CD14-positive monocyte (primary cell): ENCODE measurements at regions not wholly inside any gene's neighbourhood (a gene's known extent, or its start where the extent isn't known, plus 50 kb on each side); places are given as distances from the start of the nearest gene placed in this dataset.

Experiments
- DNase-seq, 3 donors: peaks; one replicate each; pipeline ENCODE4 v3.0.0-alpha.2; 2011 to 2022
- H2AFZ ChIP-seq: 2 replicates; pipeline ENCODE4 v1.6.0; 2012; ENCODE audit warnings: mild to moderate bottlenecking, low read depth, low read length, inconsistent platforms; ENCODE audit not compliant: insufficient read depth, poor library complexity, severe bottlenecking
- H3K27ac ChIP-seq, 2 donors: 1 replicate in 1 of 2; 2 replicates in 1 of 2; pipeline ENCODE4 v1.5.1; 2012 to 2013; ENCODE audit warnings: low read length in 2 of 2, control low read depth in 1 of 2, inconsistent platforms in 1 of 2, low read depth in 1 of 2, mild to moderate bottlenecking in 1 of 2
- H3K27me3 ChIP-seq, 2 donors: one replicate each; pipeline versions ENCODE4 v1.6.0 to v1.6.1; 2011 to 2013; ENCODE audit warnings: low read length in 2 of 2; ENCODE audit not compliant: control insufficient read depth in 2 of 2, insufficient read depth in 2 of 2
- H3K36me3 ChIP-seq, 2 donors: replicated peaks in 1 of 2; 1 replicate in 1 of 2; 2 replicates in 1 of 2; pipeline versions ENCODE4 v1.5.1 to v1.6.1; 2012 to 2013; ENCODE audit warnings: low read length in 2 of 2, control low read depth in 1 of 2, inconsistent platforms in 1 of 2, mild to moderate bottlenecking in 1 of 2; ENCODE audit not compliant: insufficient read depth in 2 of 2, control insufficient read depth in 1 of 2
- H3K4me1 ChIP-seq, 2 donors: 1 replicate in 1 of 2; 2 replicates in 1 of 2; pipeline versions ENCODE4 v1.5.1 to v1.6.1; 2012 to 2013; ENCODE audit warnings: low read length in 2 of 2, control low read depth in 1 of 2, inconsistent platforms in 1 of 2, mild to moderate bottlenecking in 1 of 2, moderate library complexity in 1 of 2; ENCODE audit not compliant: insufficient read depth in 2 of 2, control insufficient read depth in 1 of 2
- H3K4me2 ChIP-seq: replicated peaks from 2 replicates; pipeline ENCODE3; 2012; ENCODE audit warnings: low read length, moderate library complexity, mild to moderate bottlenecking; ENCODE audit not compliant: poor library complexity, severe bottlenecking; ENCODE audit errors: extremely low read depth
- H3K4me3 ChIP-seq, 3 experiments: fragments of 200-600 bp in 1 of 3; sonication (generic) in 1 of 3; replicated peaks in 1 of 3; 1 replicate in 2 of 3; 2 replicates in 1 of 3; pipeline ENCODE4 v1.5.1; 2011 to 2013; ENCODE audit warnings: low read length in 3 of 3, mild to moderate bottlenecking in 3 of 3, control low read depth in 2 of 3, low read depth in 2 of 3, inconsistent platforms in 1 of 3, moderate library complexity in 1 of 3
- H3K79me2 ChIP-seq: 2 replicates; pipeline ENCODE4 v1.6.0; 2012; ENCODE audit warnings: mild to moderate bottlenecking, control low read depth, inconsistent platforms, low read length, moderate library complexity; ENCODE audit not compliant: insufficient read depth
- H3K9ac ChIP-seq: 2 replicates; pipeline ENCODE4 v1.6.0; 2017; ENCODE audit warnings: low read length, mild to moderate bottlenecking; ENCODE audit not compliant: insufficient read depth, poor library complexity, severe bottlenecking
- H3K9me3 ChIP-seq, 2 donors: replicated peaks in 1 of 2; 1 replicate in 1 of 2; 2 replicates in 1 of 2; pipeline versions ENCODE4 v1.5.1 to v1.6.1; 2012 to 2013; ENCODE audit warnings: low read length in 2 of 2, control low read depth in 1 of 2; ENCODE audit not compliant: control insufficient read depth in 1 of 2, insufficient read depth in 1 of 2
- H4K20me1 ChIP-seq: 2 replicates; pipeline ENCODE4 v1.6.0; 2012; ENCODE audit warnings: mild to moderate bottlenecking, low read length, control low read depth, moderate library complexity; ENCODE audit not compliant: insufficient read depth
- H3K27ac Mint-ChIP-seq, 7 donors: one replicate each; pipeline ENCODE4 v1.8.0; 2020; ENCODE audit warnings: mild to moderate bottlenecking in 7 of 7, mixed read lengths in 7 of 7, moderate library complexity in 6 of 7, inconsistent platforms in 2 of 7
- H3K27me3 Mint-ChIP-seq, 3 donors: one replicate each; pipeline ENCODE4 v1.8.0; 2021 to 2022; ENCODE audit warnings: low read depth in 3 of 3, mild to moderate bottlenecking in 3 of 3, mixed read lengths in 3 of 3, moderate library complexity in 3 of 3, inconsistent platforms in 1 of 3
- H3K36me3 Mint-ChIP-seq, 2 donors: one replicate each; pipeline ENCODE4 v1.8.0; 2020; ENCODE audit warnings: mixed read lengths in 2 of 2, inconsistent platforms in 1 of 2, mild to moderate bottlenecking in 1 of 2
- H3K4me1 Mint-ChIP-seq: one replicate; pipeline ENCODE4 v1.8.0; 2020; ENCODE audit warnings: mild to moderate bottlenecking, mixed read lengths
- H3K4me3 Mint-ChIP-seq, 2 donors: one replicate each; pipeline ENCODE4 v1.8.0; 2020; ENCODE audit warnings: mild to moderate bottlenecking in 2 of 2, mixed read lengths in 2 of 2, moderate library complexity in 1 of 2
- H3K9me3 Mint-ChIP-seq, 7 donors: one replicate each; pipeline ENCODE4 v1.8.0; 2020 to 2022; ENCODE audit warnings: mixed read lengths in 7 of 7, mild to moderate bottlenecking in 6 of 7, moderate library complexity in 6 of 7, inconsistent platforms in 2 of 7
- WGBS: methylation state at CpG from one replicate; pipeline ENCODE4 v1.1.5; 2013; ENCODE audit warnings: missing lambda C conversion rate; ENCODE audit not compliant: insufficient coverage; 5-methylcytosine and 5-hydroxymethylcytosine counted together
- intact Hi-C, 2 donors: fragments of 100-400 bp; cut with micrococcal nuclease; formaldehyde crosslinking; loops; one replicate each; pipeline versions ENCODE4 v1.15.0 to v1.15.1; 2023
- TF ChIP-seq, protein P1 (sequence below): fragments of 200-600 bp; IDR thresholded peaks from one replicate; pipeline ENCODE4 v1.8.0; 2022; ENCODE audit warnings: antibody characterized with exemption, mild to moderate bottlenecking

DNA sequence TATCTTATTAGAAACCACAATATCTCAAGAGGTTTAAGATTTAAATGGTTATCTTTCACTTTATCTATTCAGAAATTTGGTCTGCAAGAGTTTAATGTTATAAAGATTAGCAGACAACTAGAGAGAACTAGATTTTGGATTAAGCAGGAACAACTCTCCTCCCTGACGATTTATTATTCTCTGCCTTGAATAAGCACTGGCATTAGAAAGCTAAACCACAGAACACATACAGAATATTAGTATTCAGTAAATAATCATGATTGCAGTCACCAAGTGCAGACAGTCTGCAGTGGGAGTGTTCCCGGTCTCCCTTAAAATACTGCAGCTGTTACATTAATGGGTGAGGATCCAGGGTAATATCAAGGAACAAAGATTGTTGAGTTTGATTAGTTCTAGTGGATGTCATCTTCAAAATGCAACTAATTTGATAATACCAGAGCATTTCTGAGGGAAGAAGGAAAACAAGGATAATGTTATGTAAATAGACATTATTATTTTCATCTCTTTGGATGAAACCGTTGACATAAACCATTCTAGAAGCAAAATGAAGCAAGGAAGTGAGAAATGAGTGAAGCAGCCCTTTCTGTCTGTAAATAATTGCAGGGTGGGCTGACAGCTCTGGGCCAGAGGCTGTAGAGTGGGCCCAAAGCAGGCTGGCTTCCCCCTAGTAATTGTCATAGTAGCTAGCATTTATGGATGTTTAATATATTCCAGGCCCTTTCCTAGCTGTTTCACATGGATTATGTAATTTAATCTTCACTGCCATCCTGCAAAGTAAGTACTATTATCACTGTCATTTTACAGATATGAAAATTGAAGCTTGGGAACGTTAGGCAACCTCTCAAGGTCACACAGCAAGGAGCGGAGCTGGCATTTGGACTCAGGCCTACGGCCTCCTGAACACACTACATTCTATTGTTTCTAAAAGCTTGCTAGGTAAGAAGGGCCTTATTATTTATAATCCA lies 79.4 kb downstream of the DYRK2 start:
- intact Hi-C loops: no loop called here

GRCh38 chr12:67732857-67733256 lies 84.3 kb downstream of the DYRK2 start:
- intact Hi-C loops: no loop called here
- Histone ChIP-seq H3K4me2 (no peak overlapping the region), H2AFZ (no peak overlapping the region), H3K79me2 (no peaks in the 10 kb centered on the region), H3K4me1 (no peaks in the 10 kb centered on the region), H3K27ac (no peak overlapping the region), H3K27me3 (no peaks in the 10 kb centered on the region), H3K36me3 (no peaks in the 10 kb centered on the region), H3K9me3 (no peaks in the 10 kb centered on the region), H4K20me1 (no peaks in the 10 kb centered on the region), H3K9ac (no peak overlapping the region), H3K4me3 (no peak overlapping the region)
- Mint-ChIP-seq H3K4me1 (no peaks in the 10 kb centered on the region), H3K27me3 (peaks cover 2 to 11% (median 6%) of the 10 kb centered on the region in 3 donors), H3K36me3 (no peaks in the 10 kb centered on the region), H3K9me3 (peaks cover 0 to 2% (median 0%) of the 10 kb centered on the region in 7 donors), H3K4me3 (no peak overlapping the region), H3K27ac (no peak overlapping the region)
- 100% methylated on average over 1 of the region's 4 CpGs for WGBS
- TF ChIP-seq, protein P1, sequence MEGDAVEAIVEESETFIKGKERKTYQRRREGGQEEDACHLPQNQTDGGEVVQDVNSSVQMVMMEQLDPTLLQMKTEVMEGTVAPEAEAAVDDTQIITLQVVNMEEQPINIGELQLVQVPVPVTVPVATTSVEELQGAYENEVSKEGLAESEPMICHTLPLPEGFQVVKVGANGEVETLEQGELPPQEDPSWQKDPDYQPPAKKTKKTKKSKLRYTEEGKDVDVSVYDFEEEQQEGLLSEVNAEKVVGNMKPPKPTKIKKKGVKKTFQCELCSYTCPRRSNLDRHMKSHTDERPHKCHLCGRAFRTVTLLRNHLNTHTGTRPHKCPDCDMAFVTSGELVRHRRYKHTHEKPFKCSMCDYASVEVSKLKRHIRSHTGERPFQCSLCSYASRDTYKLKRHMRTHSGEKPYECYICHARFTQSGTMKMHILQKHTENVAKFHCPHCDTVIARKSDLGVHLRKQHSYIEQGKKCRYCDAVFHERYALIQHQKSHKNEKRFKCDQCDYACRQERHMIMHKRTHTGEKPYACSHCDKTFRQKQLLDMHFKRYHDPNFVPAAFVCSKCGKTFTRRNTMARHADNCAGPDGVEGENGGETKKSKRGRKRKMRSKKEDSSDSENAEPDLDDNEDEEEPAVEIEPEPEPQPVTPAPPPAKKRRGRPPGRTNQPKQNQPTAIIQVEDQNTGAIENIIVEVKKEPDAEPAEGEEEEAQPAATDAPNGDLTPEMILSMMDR: no peak
- DNase-seq: no peak

More for the DNA sequence above, 79.4 kb downstream of the DYRK2 start:
- Mint-ChIP-seq H3K27ac (no peak overlapping the region), H3K4me1 (no peaks in the 10 kb centered on the region), H3K4me3 (no peak overlapping the region), H3K9me3 (no peaks in the 10 kb centered on the region), H3K27me3 (peaks cover 4 to 9% (median 6%) of the 10 kb centered on the region in 3 donors), H3K36me3 (no peaks in the 10 kb centered on the region)
- H3K27me3 ChIP-seq: peaks cover 0 to 2% of the 10 kb centered on the region in 2 donors
- no peak overlapping the region for H3K9ac ChIP-seq
- no peaks in the 10 kb centered on the region for H3K36me3 ChIP-seq
- H3K4me3 ChIP-seq: no peak overlapping the region
- H3K79me2 ChIP-seq: no peaks in the 10 kb centered on the region
- no peak for DNase-seq
- no peaks in the 10 kb centered on the region for H3K9me3 ChIP-seq
- H3K4me1 ChIP-seq: no peaks in the 10 kb centered on the region
- H2AFZ ChIP-seq: no peak overlapping the region
- no peak overlapping the region for H3K4me2 ChIP-seq
- no peak overlapping the region for H3K27ac ChIP-seq
- no peaks in the 10 kb centered on the region for H4K20me1 ChIP-seq
- TF ChIP-seq, protein P1: no peak
- WGBS: no CpG with 5 or more reads among the region's 6 CpGs
